ENCODE measurements at regions not wholly inside any gene's neighbourhood (a gene's known extent, or its start where the extent isn't known, plus 50 kb on each side); places are given as distances from the start of the nearest gene placed in this dataset.

GRCh38 chr19:29093553-29093908 lies 119.4 kb downstream of the UQCRFS1 start:
- DNase-seq, result no peak

- no peak for DNase-seq
Observed at GRCh38 chr19:29092712-29093552, 120.0 kb downstream of the UQCRFS1 start.

- no peak for DNase-seq
Observed at GRCh38 chr19:29090783-29091526, 122.0 kb downstream of the UQCRFS1 start.

GRCh38 chr19:29089315-29089870 lies 123.6 kb downstream of the UQCRFS1 start:
- DNase-seq, result no peak

- no peak for DNase-seq
Observed at GRCh38 chr19:29088761-29089160, 124.2 kb downstream of the UQCRFS1 start.

GRCh38 chr19:29086646-29087045 lies 126.3 kb downstream of the UQCRFS1 start:
- DNase-seq, result no peak

GRCh38 chr19:29086182-29086581 lies 126.8 kb downstream of the UQCRFS1 start:
- no peak for DNase-seq

- no peak for DNase-seq
Observed at GRCh38 chr19:29085630-29086029, 127.3 kb downstream of the UQCRFS1 start.

- DNase-seq, result no peak
Observed at GRCh38 chr19:29085206-29085605, 127.7 kb downstream of the UQCRFS1 start.

GRCh38 chr19:29084266-29084665 lies 128.7 kb downstream of the UQCRFS1 start:
- DNase-seq, result no peak

- DNase-seq, result no peak
Observed at GRCh38 chr19:29083863-29084262, 129.1 kb downstream of the UQCRFS1 start.

- DNase-seq, result no peak
Observed at GRCh38 chr19:29079356-29080032, 133.5 kb downstream of the UQCRFS1 start.

GRCh38 chr19:29076963-29077362 lies 136.0 kb downstream of the UQCRFS1 start:
- no peak for DNase-seq

- no peak for DNase-seq
Observed at GRCh38 chr19:29076161-29076560, 136.8 kb downstream of the UQCRFS1 start.

- no peak for DNase-seq
Observed at GRCh38 chr19:29075149-29075548, 137.8 kb downstream of the UQCRFS1 start.

GRCh38 chr19:29074579-29074978 lies 138.4 kb downstream of the UQCRFS1 start:
- no peak for DNase-seq

GRCh38 chr19:29067831-29068230 lies 145.1 kb downstream of the UQCRFS1 start:
- DNase-seq, result no peak

GRCh38 chr19:29062475-29063435 lies 150.2 kb downstream of the UQCRFS1 start:
- no peak for DNase-seq

- no peak for DNase-seq
Observed at GRCh38 chr19:29060813-29061364, 152.1 kb downstream of the UQCRFS1 start.

GRCh38 chr19:29056535-29056934 lies 156.4 kb downstream of the UQCRFS1 start:
- DNase-seq, result no peak

GRCh38 chr19:29054886-29055675 lies 157.9 kb downstream of the UQCRFS1 start:
- no peak for DNase-seq

Measured in DMS79 treated with DMSO at 0.1 percent for 48 hours (cell line).